B cell (primary cell): ENCODE measurements at regions not wholly inside any gene's neighbourhood (a gene's known extent, or its start where the extent isn't known, plus 50 kb on each side); places are given as distances from the start of the nearest gene placed in this dataset.

Experiments used
- ATAC-seq: fragments of 200-7000 bp; cut with Tn5 transposase; one replicate; pipeline ENCODE4 v1.10.0; 2021; ENCODE audit warnings: low read depth, mild to moderate bottlenecking, moderate number of reproducible peaks, moderate library complexity
- CTCF ChIA-PET: fragments of 350-600 bp; sonication (Branson Sonifier 250); formaldehyde crosslinking; loops from one replicate; lab custom pipeline; 2021; ENCODE audit warnings: antibody characterized with exemption, inconsistent platforms; lab: Charles Lee
- POLR2A ChIA-PET: fragments of 350-600 bp; sonication (Branson Sonifier 250); formaldehyde crosslinking; loops from one replicate; lab custom pipeline; 2021; ENCODE audit warnings: antibody characterized with exemption; lab: Charles Lee
- DNase-seq: peaks from one replicate; pipeline ENCODE4 v3.0.0; 2013
- H2AFZ ChIP-seq: 2 replicates; pipeline ENCODE4 v1.6.1; 2012; ENCODE audit warnings: mild to moderate bottlenecking, low read depth, low read length; ENCODE audit not compliant: insufficient read depth, poor library complexity, severe bottlenecking
- H3K27ac ChIP-seq, 2 donors: 1 replicate in 1 of 2; 2 replicates in 1 of 2; pipeline ENCODE4 v1.5.1; 2012 to 2013; ENCODE audit warnings: low read length in 2 of 2, mild to moderate bottlenecking in 2 of 2, moderate library complexity in 1 of 2
- H3K27me3 ChIP-seq, 4 experiments: fragments of 200-600 bp in 1 of 4; sonication (generic) in 1 of 4; replicated peaks in 1 of 4; 1 replicate in 2 of 4; 2 replicates in 2 of 4; pipeline versions ENCODE4 v1.6.1 to v1.7.0; 2013 to 2016; ENCODE audit warnings: low read length in 3 of 4, mild to moderate bottlenecking in 2 of 4, mixed read lengths in 1 of 4, moderate library complexity in 1 of 4; ENCODE audit not compliant: insufficient read depth in 4 of 4, control insufficient read depth in 3 of 4; ENCODE audit errors: control extremely low read depth in 1 of 4
- H3K36me3 ChIP-seq, 2 experiments: replicated peaks in 1 of 2; 1 replicate in 1 of 2; 2 replicates in 1 of 2; pipeline versions ENCODE4 v1.6.1 to v1.7.1; 2013; ENCODE audit warnings: low read length in 1 of 2; ENCODE audit not compliant: insufficient read depth in 2 of 2, control insufficient read depth in 1 of 2; ENCODE audit errors: control extremely low read depth in 1 of 2, extremely low read depth in 1 of 2
- H3K4me1 ChIP-seq, 2 donors: fragments of 200-600 bp in 1 of 2; sonication (generic) in 1 of 2; 1 replicate in 1 of 2; 2 replicates in 1 of 2; pipeline versions ENCODE4 v1.5.1 to v1.6.1; 2013 to 2017; ENCODE audit warnings: low read length in 2 of 2; ENCODE audit not compliant: control insufficient read depth in 2 of 2, insufficient read depth in 2 of 2
- H3K4me2 ChIP-seq: replicated peaks from 2 replicates; pipeline ENCODE3; 2012; ENCODE audit warnings: mild to moderate bottlenecking, low read depth, low read length; ENCODE audit not compliant: poor library complexity, severe bottlenecking
- H3K4me3 ChIP-seq, 5 experiments: fragments of 200-600 bp in 1 of 5; sonication (generic) in 1 of 5; 1 replicate in 3 of 5; 2 replicates in 2 of 5; pipeline versions ENCODE4 v1.5.1 to v1.7.0; 2011 to 2016; ENCODE audit warnings: low read length in 4 of 5, mild to moderate bottlenecking in 4 of 5, low read depth in 2 of 5, control low read depth in 1 of 5, moderate library complexity in 1 of 5; ENCODE audit not compliant: insufficient read depth in 1 of 5; ENCODE audit errors: control extremely low read depth in 1 of 5, extremely low read depth in 1 of 5
- H3K79me2 ChIP-seq: fragments of 200-600 bp; sonication (generic); one replicate; pipeline ENCODE4 v1.6.0; 2016; ENCODE audit warnings: low read length; ENCODE audit not compliant: control insufficient read depth, insufficient read depth
- H3K9ac ChIP-seq: fragments of 200-600 bp; sonication (generic); 2 replicates; pipeline ENCODE4 v1.6.1; 2017; ENCODE audit warnings: mild to moderate bottlenecking, low read length, moderate library complexity
- H3K9me3 ChIP-seq, 3 donors: one replicate each; pipeline versions ENCODE4 v1.6.1 to v1.7.1; 2013; ENCODE audit warnings: low read length in 2 of 3; ENCODE audit not compliant: control insufficient read depth in 2 of 3, insufficient read depth in 1 of 3; ENCODE audit errors: control extremely low read depth in 1 of 3
- H4K20me1 ChIP-seq: 2 replicates; pipeline ENCODE4 v1.6.0; 2012; ENCODE audit warnings: mild to moderate bottlenecking, low read length; ENCODE audit not compliant: insufficient read depth, control insufficient read depth, poor library complexity, severe bottlenecking
- H3K27ac Mint-ChIP-seq: one replicate; pipeline ENCODE4 v1.8.0; 2021; ENCODE audit warnings: mixed read lengths
- H3K27me3 Mint-ChIP-seq: one replicate; pipeline ENCODE4 v1.8.0; 2021; ENCODE audit warnings: mixed read lengths
- H3K4me1 Mint-ChIP-seq: one replicate; pipeline ENCODE4 v1.8.0; 2021; ENCODE audit warnings: mixed read lengths
- H3K4me3 Mint-ChIP-seq: one replicate; pipeline ENCODE4 v1.8.0; 2021; ENCODE audit warnings: mixed read lengths
- H3K9me3 Mint-ChIP-seq: one replicate; pipeline ENCODE4 v1.8.0; 2022; ENCODE audit warnings: mixed read lengths; ENCODE audit not compliant: insufficient read depth
- EZH2 ChIP-seq: IDR thresholded peaks from 2 replicates; pipeline ENCODE4 v1.6.1; 2012; ENCODE audit warnings: borderline replicate concordance, low read depth, mild to moderate bottlenecking, moderate library complexity, low read length; ENCODE audit not compliant: insufficient read depth, poor library complexity, severe bottlenecking
- WGBS: methylation state at CpG from one replicate; pipeline ENCODE4 v1.1.5; 2013; ENCODE audit warnings: missing lambda C conversion rate; ENCODE audit not compliant: insufficient coverage; 5-methylcytosine and 5-hydroxymethylcytosine counted together
- intact Hi-C: fragments of 100-400 bp; cut with micrococcal nuclease; formaldehyde crosslinking; loops from one replicate; pipeline ENCODE4 v1.10.0; 2022
- TF ChIP-seq, protein P1 (sequence below): fragments of 200-600 bp; IDR thresholded peaks from one replicate; pipeline ENCODE4 v1.8.0; 2022; ENCODE audit warnings: antibody characterized with exemption, mild to moderate bottlenecking

DNA sequence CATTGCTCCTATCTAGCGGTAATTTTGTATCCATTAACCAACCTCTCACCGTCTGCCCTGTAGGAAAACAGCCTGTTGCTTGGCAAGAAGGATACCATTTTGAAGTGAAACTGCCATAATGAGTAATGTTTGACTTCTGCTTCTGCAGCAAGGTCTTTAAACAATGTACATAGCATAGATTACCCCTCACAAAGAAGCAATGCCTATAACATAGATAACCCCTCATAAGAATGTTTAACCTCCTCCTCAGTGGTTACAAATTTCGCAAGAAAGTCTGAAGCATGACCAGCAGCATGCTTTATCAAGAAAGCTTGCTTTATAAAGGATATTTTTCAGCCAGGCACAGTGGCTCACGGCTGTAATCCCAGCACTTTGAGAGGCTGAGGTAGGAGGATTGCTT lies 61.2 kb upstream of the MFGE8 start:
- TF ChIP-seq, protein P1, sequence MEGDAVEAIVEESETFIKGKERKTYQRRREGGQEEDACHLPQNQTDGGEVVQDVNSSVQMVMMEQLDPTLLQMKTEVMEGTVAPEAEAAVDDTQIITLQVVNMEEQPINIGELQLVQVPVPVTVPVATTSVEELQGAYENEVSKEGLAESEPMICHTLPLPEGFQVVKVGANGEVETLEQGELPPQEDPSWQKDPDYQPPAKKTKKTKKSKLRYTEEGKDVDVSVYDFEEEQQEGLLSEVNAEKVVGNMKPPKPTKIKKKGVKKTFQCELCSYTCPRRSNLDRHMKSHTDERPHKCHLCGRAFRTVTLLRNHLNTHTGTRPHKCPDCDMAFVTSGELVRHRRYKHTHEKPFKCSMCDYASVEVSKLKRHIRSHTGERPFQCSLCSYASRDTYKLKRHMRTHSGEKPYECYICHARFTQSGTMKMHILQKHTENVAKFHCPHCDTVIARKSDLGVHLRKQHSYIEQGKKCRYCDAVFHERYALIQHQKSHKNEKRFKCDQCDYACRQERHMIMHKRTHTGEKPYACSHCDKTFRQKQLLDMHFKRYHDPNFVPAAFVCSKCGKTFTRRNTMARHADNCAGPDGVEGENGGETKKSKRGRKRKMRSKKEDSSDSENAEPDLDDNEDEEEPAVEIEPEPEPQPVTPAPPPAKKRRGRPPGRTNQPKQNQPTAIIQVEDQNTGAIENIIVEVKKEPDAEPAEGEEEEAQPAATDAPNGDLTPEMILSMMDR = no peak
- no peak for TF ChIP-seq EZH2
- 100% methylated on average over 1 of the region's 4 CpGs for WGBS
- no peaks in the 10 kb centered on the region for H4K20me1 ChIP-seq
- no peaks in the 10 kb centered on the region for H3K4me1 ChIP-seq
- H3K9ac ChIP-seq = no peak overlapping the region
- peaks cover 9% of the 10 kb centered on the region for H3K9me3 Mint-ChIP-seq
- H3K27ac ChIP-seq = no peak overlapping the region
- DNase-seq (no peak), ATAC-seq (no peak)
- H2AFZ ChIP-seq = no peak overlapping the region
- H3K36me3 ChIP-seq = no peaks in the 10 kb centered on the region
- intact Hi-C loops = no loop called here
- no peak overlapping the region for H3K4me3 ChIP-seq
- ChIA-PET CTCF (no interaction called here), POLR2A (no interaction called here)
- peaks cover 0 to 15% (median 5%) of the 10 kb centered on the region in 3 donors for H3K9me3 ChIP-seq
- no peak overlapping the region for H3K27ac Mint-ChIP-seq
- H3K27me3 Mint-ChIP-seq = peaks cover 28% of the 10 kb centered on the region
- H3K27me3 ChIP-seq = peaks cover 0 to 5% (median 0%) of the 10 kb centered on the region in 4 experiments
- H3K79me2 ChIP-seq = no peaks in the 10 kb centered on the region
- no peak overlapping the region for H3K4me3 Mint-ChIP-seq
- no peak overlapping the region for H3K4me2 ChIP-seq
- no peaks in the 10 kb centered on the region for H3K4me1 Mint-ChIP-seq

DNA sequence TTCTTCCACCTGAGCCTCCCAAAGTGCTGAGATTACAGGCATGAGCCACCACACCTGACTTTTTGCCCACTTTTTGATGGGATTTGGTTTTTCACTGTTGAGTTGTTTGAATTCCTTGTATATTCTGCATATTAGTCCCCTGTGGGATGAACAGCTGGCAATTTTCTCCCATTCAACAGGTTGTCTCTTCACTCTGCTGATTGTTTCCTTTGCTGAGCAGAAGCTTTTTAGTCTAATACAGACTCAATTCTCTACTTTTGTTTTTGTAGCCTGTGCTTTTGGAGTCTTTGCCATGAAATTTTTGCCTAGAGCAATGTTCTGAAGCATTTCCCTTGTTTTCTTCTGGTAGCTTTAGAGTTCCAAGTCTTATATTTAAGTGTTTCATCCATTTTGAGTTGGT lies 62.7 kb upstream of the MFGE8 start:
- CTCF ChIA-PET = no interaction called here
- no peak for DNase-seq
- Histone ChIP-seq H3K36me3 (no peaks in the 10 kb centered on the region), H3K4me3 (no peak overlapping the region), H3K79me2 (no peaks in the 10 kb centered on the region), H3K9me3 (peaks cover 0 to 12% (median 5%) of the 10 kb centered on the region in 3 donors), H3K27ac (no peak overlapping the region), H3K4me1 (no peaks in the 10 kb centered on the region), H2AFZ (no peak overlapping the region), H4K20me1 (no peaks in the 10 kb centered on the region), H3K27me3 (peaks cover 0 to 5% (median 0%) of the 10 kb centered on the region in 4 experiments), H3K9ac (no peak overlapping the region), H3K4me2 (no peak overlapping the region)
- no peak overlapping the region for H3K27ac Mint-ChIP-seq
- H3K4me3 Mint-ChIP-seq = no peak overlapping the region
- intact Hi-C loops = no loop called here
- POLR2A ChIA-PET = no interaction called here
- H3K9me3 Mint-ChIP-seq = peaks cover 3% of the 10 kb centered on the region
- no peaks in the 10 kb centered on the region for H3K4me1 Mint-ChIP-seq
- TF ChIP-seq EZH2 = no peak
- TF ChIP-seq, protein P1 = no peak
- ATAC-seq = no peak
- H3K27me3 Mint-ChIP-seq = peaks cover 20% of the 10 kb centered on the region
